Activated CD4-positive, CD25-positive, alpha-beta regulatory T cell treated with anti-CD3 and anti-CD28 coated beads, Interleukin-2, amount 50 U/mL, for 24 hours (primary cell): ENCODE measurements at regions not wholly inside any gene's neighbourhood (a gene's known extent, or its start where the extent isn't known, plus 50 kb on each side); places are given as distances from the start of the nearest gene placed in this dataset.

ENCODE experiments used
- ATAC-seq, 2 donors: fragments of 150-1000 bp; cut with Tn5 transposase; one replicate each; pipeline ENCODE4 v1.10.0; 2021; ENCODE audit warnings: mild to moderate bottlenecking in 1 of 2, moderate library complexity in 1 of 2

DNA sequence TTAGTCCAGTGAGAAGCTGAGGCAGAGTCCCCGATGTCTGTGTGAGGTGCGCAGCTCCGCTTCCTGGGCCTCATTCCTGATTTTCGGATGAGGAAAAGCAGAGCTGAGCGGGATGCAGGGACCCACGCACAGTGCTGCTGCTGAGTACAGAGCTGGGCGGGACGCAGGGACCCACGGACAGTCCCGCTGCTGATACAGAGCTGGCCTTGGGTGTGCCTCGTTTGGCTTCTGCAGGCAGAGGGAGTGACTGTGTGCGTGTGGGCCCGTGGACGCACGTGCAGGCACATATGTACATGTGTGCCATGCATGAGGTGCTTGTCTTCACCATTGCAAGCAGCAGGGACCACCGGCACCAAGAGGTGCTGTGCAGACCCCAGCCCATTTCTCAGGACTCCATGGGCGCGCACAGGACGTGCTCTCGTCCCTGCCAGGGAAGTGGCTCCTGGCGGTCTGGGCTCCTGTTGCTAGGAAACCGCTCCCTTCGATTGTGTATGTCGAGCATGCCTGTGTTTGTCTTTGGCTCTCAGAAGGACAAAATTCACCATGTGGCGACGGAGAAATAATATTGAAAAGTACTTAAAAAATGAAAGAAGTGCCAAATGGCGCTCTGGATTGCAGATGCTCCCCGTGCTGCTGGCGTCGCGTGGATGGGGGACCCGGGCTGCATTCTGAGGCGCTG lies 303.8 kb upstream of the MKI67 start:
- ATAC-seq, result no peak

DNA sequence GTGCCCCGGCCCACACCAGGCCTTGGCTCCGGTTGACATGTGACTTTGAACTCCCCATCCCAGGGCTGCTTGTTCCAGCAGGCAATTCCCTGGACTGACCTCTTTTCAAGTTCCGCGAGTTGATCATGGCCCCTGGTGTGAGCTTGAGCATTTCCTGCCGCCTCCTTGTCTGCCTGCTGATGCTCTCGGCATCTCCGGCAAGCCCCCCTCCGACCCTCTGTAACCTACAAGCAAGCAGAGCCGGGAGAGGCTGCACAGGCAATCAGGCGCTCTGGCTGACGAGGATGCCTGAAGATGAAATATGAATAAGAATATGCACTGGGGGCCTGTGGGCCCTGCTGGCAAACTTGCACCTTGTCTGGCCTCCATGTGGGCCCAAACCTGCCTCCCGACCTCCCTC lies 304.9 kb upstream of the MKI67 start:
- ATAC-seq, result no peak

DNA sequence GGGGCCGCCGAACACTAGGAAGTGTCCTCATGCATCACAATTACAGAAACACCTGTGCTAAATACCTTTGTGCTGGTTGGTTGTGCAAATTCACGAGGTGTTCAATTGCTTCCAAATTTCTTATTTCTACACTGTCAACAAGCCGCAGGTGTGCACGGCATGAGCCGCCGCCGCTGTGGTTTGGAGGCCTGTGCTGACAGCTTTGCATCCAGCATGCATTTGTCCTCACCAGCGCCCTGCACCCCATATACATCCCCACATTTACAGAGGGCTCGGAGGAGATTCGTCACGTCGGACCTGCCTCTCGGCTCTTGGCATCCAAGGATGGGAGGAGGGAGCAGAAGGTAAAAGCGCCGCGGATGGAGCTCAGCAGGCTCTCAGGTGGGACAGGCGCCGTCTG lies 305.3 kb upstream of the MKI67 start:
- no peak for ATAC-seq

DNA sequence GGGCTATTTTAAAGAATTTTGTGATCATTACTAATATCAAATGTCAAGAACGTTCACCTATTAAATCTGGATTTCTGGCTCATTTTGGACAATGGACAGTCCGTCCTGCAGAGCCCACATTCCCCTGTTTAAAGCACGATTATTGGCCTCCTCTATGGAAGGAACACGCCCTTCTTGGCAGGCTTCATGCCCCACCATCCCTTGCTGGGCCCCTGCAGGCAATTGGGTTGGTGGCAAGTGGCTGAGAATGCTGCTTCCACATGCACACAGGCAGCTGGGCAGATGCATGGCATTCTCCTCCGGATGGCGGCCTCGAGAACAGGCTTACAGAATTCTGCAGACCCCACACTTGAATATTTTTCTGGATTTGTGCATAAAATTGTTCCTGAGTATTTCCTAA lies 305.8 kb upstream of the MKI67 start:
- no peak for ATAC-seq

DNA sequence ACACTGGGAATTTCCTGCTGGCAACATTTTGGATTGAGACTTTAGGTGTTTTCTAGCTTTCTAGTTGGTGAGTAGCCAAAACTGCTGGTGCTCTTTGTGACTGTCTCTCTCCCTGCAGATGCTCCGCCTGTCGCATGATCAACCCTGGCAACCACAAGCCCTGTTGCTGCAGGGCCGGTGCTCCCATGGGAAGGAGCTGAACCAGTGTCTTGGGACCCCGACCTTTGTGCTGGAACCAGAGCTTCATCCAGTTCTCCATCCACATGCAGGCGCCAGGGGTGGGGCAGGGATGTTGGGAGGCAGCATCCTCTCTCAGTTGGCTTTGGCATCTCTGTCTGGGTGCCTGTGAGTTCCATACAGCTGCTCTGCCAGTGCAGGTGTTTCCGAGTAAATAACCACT lies 306.2 kb upstream of the MKI67 start:
- ATAC-seq, result no peak

DNA sequence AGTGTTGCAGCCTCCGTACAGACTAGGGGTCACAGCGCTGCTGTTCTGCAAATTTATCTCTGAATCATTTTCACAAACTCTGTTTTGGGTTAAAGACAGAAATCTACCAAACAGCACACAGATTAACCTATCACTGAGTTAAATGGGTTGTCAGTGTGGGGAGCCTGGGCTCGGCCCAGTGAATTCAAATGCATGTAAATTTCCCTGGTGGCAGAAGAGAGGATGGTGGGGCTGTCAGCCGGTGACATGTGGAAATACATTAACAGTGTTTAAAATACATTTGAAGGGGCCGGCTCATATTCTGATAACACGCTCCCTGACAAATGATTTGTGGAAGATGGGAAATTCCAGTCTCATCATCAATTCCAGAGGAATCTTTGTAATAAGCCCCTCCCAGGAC lies 309.6 kb upstream of the MKI67 start:
- no peak for ATAC-seq

DNA sequence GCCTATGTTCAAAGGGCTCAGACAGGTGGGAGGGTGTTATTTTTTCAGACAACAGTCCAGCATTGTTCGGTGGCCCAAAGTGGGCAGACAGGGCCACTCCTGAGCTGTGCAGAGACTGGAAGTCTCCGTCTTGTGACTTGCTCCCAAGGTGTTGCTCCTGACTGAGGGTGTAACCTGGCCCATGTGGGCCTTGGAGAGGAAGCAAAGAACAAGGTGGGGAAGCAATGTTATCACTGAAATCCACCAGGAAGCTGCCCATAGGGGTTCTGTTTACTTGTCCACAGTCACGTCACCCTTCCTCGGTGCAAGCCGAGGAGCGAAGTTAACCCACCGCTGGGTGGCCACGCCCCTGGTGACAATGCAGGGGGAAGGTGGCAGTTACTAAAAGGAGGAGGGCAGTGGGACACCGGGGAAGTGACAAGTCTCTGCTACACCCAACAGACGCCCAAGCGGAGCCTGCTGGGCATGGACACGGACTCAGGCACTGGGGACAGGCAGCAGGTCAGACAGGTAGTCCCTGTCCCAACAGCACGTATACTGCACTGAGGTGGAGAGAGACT lies 311.6 kb upstream of the MKI67 start:
- no peak for ATAC-seq

DNA sequence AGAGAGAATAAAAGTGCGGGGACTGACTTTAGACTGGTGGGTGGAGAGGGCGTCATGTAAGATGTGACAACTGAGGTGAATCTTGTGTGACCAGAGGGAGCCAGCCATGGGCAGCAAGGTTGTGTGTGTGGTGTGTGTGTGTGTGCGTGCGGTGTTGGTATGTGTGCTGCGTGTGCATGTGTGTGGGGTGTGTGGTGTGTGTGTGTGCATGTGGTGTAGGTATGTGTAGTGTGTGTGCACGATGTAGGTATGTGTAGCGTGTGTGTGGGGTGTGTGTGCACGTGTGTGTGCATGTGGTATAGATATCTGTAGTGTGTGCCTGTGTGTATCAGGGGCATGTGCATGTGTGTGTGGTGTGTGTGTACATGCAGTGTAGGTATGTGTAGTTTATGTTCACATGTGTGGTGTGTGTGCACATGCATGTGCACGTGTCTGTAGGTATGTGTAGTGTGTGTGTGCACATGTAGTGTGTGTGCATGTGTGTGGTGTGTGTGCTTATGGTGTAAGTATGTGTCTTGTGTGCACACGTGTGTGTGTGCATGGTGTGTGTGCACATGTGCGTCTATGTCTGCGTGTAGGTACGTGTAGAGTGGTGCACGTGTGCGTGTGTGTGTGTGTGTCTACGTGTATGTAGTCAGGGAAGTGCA lies 312.3 kb upstream of the MKI67 start:
- ATAC-seq, result no peak

DNA sequence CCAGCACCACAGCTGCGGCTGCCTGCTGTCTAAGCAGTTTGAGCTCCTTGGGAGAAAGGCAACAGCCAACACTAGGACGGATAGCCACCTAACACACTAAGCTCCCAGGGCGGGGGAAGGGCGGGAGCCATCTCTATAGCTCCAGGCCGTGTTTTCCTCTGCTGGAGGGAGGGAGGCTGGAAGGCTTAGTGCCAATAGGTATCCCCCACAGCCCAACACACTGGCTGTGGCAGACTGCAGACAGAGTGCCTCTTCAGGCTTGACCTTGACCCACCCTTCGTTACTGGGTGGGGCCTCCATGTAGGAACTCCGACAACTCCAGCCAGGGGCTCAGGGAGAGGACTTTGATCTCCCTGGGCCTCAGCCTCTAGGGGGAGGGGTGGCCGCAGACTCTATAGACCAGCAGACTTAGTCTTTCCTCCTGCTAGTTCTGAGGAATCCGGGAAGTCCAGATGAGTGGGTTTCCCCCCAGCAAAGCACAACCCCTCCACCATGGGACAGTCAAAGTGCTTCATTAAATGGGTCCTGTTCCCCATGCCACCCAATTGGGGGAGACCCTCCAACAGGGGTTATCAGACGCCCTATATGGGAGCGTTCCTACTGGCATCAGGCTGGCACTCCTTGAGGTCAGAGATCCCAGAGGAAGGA lies 314.4 kb upstream of the MKI67 start:
- ATAC-seq, result no peak

DNA sequence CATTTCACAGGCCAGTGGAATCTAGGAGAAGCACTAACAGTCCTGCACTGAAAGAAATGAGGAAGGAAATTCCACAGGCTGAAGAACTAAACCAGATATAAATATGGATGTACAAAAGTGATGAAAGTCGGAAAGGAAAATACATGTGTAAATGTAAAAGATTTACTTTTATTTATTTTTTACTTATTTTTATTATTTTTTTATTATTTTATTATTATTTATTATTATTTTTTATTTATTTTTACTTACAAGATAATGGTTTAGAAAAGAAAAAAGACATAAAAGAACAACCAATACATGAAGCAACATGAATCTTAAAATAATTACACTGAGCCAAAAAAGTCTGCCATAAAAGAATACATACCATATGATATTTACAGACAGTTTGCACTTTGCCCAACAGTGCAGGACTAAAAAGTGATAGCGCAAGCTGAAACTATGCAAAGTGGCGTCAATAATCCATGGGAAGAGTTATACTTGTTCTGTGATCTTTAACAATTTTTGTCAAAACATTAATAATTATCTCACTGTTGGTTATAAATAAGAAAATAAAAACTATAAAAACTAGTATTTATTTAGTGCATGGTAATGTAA lies 317.8 kb upstream of the MKI67 start:
- ATAC-seq, result no peak

DNA sequence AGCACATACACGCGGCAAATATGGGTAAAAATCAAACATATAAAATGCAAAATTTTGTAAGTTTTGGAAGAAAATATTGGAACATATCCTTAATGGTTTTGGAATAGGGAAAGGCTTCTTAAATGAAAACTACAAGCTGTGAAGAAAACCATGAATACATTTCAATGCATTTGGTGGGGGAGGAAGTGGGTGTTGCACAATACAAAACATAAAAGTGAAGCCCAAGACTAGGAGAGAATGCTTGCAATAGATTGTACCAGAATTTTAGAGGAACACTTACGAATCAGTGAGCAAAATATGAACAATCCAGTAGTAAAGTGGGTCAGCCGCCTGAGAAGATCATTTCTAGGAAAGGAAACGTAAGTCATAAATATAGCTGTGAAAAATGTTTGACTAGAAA lies 322.6 kb upstream of the MKI67 start:
- ATAC-seq, result no peak

DNA sequence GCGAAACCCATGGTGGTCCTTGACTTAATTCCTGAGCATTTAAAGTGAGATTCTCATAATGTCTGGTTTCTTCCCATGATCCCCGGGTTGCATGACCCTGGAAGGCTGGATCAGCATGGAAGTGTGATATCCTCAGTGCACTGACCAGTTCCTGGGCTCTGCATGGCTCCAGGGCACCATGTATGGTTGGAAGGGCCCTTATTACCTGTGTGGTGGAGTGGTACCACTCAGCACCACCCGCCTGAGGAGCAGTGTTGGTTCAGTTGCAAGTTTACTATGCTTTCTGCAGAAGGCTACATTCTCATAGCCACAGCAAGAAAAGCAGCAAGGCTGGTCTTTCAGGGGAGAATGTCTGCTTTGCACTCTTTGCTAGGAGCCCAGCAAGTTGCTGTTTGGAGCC lies 325.7 kb upstream of the MKI67 start:
- ATAC-seq, result no peak

DNA sequence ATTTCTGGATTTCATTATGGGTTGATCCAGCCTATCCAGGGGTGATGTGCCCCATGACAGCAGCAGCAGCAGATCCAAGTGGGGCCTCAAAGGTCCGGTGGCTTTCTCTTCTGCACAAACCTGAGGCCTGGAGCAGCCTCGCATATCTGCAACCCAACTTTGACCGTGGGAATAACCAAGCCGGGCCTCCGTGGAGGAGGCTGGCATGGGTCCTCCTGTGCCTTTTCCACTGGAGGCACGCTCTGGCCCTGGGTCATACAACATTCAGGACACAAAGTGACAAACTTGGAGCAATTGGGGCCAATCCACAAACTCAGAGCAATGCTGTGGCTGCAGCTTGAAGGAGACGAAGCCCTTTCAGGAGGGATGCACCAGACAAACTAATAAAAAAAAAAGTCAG lies 330.0 kb upstream of the MKI67 start:
- no peak for ATAC-seq

DNA sequence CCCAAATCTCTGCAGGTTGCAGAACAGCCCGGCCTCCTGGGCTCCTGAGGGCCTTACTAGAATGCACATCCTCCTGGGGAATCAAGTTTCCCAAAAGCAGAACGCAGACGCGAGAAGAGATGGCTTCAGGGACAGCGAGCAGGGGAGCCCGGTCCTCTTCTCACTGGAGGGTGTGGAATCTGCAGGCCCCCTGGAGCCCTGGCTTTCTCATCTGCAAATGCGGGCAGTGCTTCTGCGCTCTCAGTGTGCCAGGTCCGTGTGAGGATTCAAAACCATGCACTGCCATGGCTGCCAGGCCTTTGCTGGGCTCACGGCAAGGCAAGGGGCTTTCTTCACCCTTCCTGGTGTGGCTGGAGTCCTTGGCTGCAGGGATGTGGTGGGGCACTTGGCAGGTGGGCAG lies 330.9 kb upstream of the MKI67 start:
- no peak for ATAC-seq

DNA sequence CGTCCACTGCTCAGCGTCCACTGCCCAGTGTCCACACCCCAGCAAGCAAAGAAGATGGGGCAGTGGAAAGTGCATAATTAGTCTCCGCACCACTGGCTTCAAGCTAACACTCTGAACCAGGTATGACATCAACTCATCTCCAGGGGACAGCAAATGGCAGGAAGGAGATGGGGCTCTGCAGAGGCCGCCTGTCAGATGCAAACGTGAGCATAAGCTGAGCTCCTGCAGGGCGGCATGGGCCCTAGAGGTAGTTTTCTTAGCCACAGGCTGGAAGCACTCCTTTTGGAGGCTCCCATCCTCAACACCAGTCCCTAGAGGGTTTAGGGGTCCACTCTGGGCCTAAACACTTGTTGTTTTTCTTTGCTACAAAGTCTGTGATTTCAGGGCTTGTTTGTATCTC lies 335.8 kb upstream of the MKI67 start:
- no peak for ATAC-seq

DNA sequence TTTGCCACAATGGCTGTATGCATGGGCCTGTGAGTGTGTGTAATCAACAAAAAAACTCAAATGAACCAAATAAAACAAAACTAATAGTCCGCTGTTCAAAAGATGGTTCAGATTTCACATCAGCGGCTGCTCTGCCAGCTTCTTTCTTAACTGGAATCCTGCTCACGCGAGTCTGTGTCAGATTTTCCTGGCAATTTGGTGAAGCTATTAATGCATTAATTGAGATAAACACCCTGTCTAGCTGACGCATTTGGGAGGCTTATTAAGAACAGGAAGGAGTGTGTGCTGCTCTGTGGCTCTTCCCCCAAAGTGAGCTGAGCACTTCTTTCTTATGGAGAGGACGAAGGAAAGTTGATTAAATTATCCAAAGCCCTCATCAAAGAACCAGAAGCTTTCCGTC lies 336.6 kb upstream of the MKI67 start:
- no peak for ATAC-seq

DNA sequence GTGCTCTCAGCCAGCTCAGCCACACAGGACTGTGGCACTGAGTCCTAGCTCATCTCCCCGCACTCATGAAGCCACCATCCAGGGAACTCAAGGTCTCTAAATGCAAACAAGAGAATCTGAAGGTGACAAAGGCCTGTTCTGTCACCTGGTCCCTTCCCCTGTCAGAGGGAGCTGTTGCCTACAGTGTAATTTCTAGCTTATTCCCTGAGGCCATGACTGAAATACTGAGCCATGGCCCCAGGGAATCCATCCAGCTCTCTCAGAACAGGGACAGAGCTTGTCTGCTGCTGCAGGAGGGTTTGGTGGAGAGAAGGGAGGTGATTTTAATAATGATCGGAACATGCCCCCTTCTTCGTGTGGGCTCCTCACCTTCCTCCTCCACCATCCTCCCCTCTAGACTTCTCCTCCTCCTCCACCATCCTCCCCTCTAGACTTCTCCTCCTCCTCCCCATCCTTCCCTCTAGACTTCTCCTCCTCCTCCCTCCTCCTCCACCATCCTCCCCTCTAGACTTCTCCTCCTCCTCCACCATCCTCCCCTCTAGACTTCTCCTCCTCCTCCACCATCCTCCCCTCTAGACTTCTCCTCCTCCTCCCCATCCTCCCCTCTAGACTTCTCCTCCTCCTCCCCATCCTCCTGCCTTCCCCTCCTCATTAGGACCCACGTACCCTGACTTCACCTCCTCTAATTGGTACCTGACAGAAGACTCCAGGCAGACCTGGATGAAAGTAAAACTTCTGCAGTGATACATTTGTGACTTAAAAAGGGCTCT lies 338.0 kb upstream of the MKI67 start:
- ATAC-seq, result no peak

DNA sequence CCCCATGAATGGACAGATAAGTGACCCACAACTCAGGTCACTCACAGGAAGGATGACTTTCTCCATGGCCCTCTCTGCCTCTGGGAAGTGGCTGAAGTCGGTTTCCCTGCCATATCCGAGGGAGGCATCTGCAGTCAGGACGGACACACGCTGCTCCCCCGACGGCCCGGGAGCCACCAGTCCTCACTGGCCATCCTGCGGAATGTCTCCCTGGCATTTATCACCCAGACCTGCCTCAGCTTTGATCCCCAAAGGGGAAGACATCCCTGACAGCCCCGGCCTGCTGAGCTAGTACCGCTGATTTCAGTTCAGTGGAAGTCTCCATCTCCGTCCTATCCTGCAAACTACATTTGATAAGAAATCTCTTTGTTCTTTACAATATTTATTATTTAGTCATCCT lies 339.5 kb upstream of the MKI67 start:
- no peak for ATAC-seq

DNA sequence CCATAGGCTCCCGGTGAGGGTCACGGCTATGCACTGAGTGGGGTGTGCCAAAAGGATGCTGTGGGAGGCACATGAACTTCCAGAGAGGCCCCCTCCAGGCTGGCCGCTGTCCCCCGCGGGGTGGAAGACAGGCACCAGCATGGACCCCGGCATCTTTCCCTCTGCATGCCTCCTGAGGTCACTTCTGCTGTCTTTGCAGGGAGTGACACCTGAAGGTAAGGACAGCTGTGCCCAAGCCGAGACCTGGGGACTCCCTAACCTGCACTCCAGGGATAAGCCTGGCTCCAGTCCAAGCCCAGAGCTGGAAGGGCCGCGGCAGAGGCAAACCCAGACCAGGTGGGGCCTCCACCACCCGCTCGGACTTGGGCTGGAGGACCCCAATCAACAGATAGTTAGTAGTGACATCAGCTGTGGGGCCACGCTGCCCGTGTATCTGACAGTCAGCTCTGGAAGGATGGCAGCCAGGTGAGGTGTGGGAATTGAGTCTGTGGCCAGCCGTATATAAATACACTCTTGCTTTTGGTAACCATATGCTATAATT lies 340.7 kb upstream of the MKI67 start:
- no peak for ATAC-seq

DNA sequence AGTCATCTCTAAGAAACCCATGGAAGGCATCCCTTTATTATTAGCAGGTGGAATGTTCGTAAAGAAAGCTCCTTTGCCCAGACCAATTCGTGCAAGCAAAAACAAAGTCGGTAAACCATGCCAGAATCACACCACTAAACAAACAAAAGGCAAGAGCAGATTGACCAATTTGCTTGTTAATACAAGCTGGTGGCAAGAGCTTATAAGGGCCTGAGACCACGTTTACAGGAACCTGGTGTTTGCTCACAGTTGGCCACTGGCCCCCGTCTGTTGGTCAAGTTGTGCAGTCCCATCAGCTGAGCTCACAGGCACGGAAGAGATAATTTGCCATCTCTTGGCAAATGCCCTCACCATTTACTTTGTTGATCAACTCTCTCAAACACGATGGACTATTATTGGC lies 342.2 kb upstream of the MKI67 start:
- ATAC-seq, result no peak

DNA sequence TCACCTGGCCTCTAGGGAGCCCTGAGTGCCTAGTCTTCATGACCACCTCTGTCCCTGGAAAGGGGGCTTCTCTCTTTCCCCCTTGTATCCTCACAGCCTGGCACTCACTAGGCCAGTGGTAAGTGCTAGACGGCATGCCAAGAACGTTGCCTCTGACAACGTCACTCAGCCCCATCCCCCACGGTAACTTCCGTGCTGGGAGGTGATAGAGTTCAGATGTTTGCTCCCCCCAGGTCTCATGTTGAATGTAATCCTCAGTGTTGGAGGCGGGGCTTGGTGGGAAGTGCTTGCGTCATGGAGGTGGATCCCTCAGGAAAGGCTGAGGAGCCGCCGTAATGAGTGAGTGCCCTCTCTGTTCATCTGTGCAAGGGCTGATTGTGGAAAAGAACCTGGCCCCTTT lies 343.3 kb upstream of the MKI67 start:
- ATAC-seq, result no peak

DNA sequence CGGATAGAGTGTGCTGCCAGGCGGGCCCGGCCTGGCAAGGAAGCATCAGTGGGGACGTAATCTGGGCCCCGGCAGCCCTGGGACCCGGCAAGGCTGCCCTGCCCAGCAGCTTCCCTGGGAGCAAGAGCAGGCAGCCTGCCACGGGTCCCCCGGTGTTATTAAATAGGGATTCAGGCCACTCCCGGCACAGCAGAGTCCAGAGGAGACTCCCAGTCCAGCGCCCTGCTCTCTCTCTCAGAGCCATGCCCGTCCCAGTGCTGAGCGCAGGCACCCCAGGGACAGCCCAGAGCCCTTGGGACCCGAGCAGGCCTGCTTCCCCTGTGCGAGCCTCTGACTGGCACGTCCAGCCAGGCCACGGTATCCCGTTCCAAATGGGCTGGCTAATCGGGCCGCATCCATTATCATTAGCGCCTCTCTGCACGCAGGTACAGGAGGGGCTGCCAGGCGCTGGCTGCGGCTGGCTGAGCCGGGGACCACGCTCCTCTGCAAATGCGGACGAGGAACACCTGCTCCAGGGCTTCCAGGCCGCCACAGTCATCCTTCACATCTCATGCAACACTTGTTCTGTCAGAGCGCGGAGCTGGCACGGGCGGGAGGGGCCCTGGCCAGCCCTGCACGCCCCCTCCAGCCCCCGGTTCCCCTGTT lies 344.2 kb upstream of the MKI67 start:
- ATAC-seq, result no peak
